HEK293 (cell line): ENCODE measurements at regions not wholly inside any gene's neighbourhood (a gene's known extent, or its start where the extent isn't known, plus 50 kb on each side); places are given as distances from the start of the nearest gene placed in this dataset.

ENCODE experiments used
- EGR2 ChIP-seq: fragments of 450-650 bp; formaldehyde crosslinking; IDR thresholded peaks from 2 replicates; pipeline ENCODE4 v1.5.1; 2016; ENCODE audit warnings: low read depth, missing biosample characterization, missing genetic modification characterization
- MYNN ChIP-seq: fragments of 450-650 bp; formaldehyde crosslinking; IDR thresholded peaks from 2 replicates; pipeline ENCODE4 v1.5.1; 2016; ENCODE audit warnings: missing biosample characterization, missing genetic modification characterization, borderline replicate concordance
- MZF1 ChIP-seq: fragments of 450-650 bp; formaldehyde crosslinking; IDR thresholded peaks from 2 replicates; pipeline ENCODE4 v1.5.1; 2017; ENCODE audit warnings: missing biosample characterization, missing genetic modification characterization, borderline replicate concordance
- PRDM1 ChIP-seq: fragments of 450-650 bp; formaldehyde crosslinking; IDR thresholded peaks from 2 replicates; pipeline ENCODE4; 2016; ENCODE audit warnings: missing biosample characterization, missing genetic modification characterization
- TCF7L2 ChIP-seq: IDR thresholded peaks from 2 replicates; pipeline ENCODE4 v1.6.1; 2011; ENCODE audit warnings: low read depth, mild to moderate bottlenecking, inconsistent platforms, low read length, moderate library complexity, borderline replicate concordance
- TRIM28 ChIP-seq: IDR thresholded peaks from 2 replicates; pipeline ENCODE4 v1.6.1; 2011; ENCODE audit warnings: low read length, control low read depth, borderline replicate concordance
- YY1 ChIP-seq: fragments of 450-650 bp; formaldehyde crosslinking; IDR thresholded peaks from 2 replicates; pipeline ENCODE4 v1.5.1; 2018; ENCODE audit warnings: missing biosample characterization, missing genetic modification characterization
- YY2 ChIP-seq: fragments of 450-650 bp; formaldehyde crosslinking; IDR thresholded peaks from 2 replicates; pipeline ENCODE4 v1.5.1; 2016; ENCODE audit warnings: missing biosample characterization, missing genetic modification characterization
- ZIC2 ChIP-seq: fragments of 450-650 bp; formaldehyde crosslinking; IDR thresholded peaks from 2 replicates; pipeline ENCODE4 v1.5.1; 2016; ENCODE audit warnings: missing biosample characterization, missing genetic modification characterization
- ZNF133 ChIP-seq: fragments of 450-650 bp; formaldehyde crosslinking; IDR thresholded peaks from 2 replicates; pipeline ENCODE4 v1.5.1; 2016; ENCODE audit warnings: missing biosample characterization, missing genetic modification characterization
- ZNF19 ChIP-seq: fragments of 450-650 bp; formaldehyde crosslinking; IDR thresholded peaks from 2 replicates; pipeline ENCODE4; 2016; ENCODE audit warnings: missing biosample characterization, missing genetic modification characterization, low read depth
- ZNF223 ChIP-seq: fragments of 450-650 bp; formaldehyde crosslinking; IDR thresholded peaks from 2 replicates; pipeline ENCODE4 v1.5.1; 2016; ENCODE audit warnings: missing biosample characterization, missing genetic modification characterization
- ZNF324 ChIP-seq: fragments of 450-650 bp; formaldehyde crosslinking; IDR thresholded peaks from 2 replicates; pipeline ENCODE4 v1.5.1; 2016; ENCODE audit warnings: missing biosample characterization, missing genetic modification characterization
- ZNF530 ChIP-seq: fragments of 450-650 bp; formaldehyde crosslinking; IDR thresholded peaks from 2 replicates; pipeline ENCODE4 v1.5.1; 2016; ENCODE audit warnings: low read depth, missing biosample characterization, missing genetic modification characterization
- ZNF549 ChIP-seq: fragments of 450-650 bp; IDR thresholded peaks from 2 replicates; pipeline ENCODE4 v1.5.1; 2018; ENCODE audit warnings: missing biosample characterization, missing genetic modification characterization, mild to moderate bottlenecking, inconsistent platforms, moderate library complexity
- ZNF701 ChIP-seq: fragments of 450-650 bp; formaldehyde crosslinking; IDR thresholded peaks from 2 replicates; pipeline ENCODE4 v1.5.1; 2016; ENCODE audit warnings: missing biosample characterization, missing genetic modification characterization
- ZNF776 ChIP-seq: fragments of 450-650 bp; formaldehyde crosslinking; IDR thresholded peaks from 2 replicates; pipeline ENCODE4 v1.5.0; 2017; ENCODE audit warnings: missing biosample characterization, missing genetic modification characterization, borderline replicate concordance
- ZNF830 ChIP-seq: fragments of 450-650 bp; IDR thresholded peaks from 2 replicates; pipeline ENCODE4 v1.5.0; 2018; ENCODE audit warnings: missing biosample characterization, missing genetic modification characterization, low read depth, mild to moderate bottlenecking, moderate library complexity
- TF ChIP-seq, protein P1 (sequence below): fragments of 450-650 bp; formaldehyde crosslinking; IDR thresholded peaks from 2 replicates; pipeline ENCODE4 v1.5.1; 2017; ENCODE audit warnings: missing biosample characterization, missing genetic modification characterization
- TF ChIP-seq, protein P2 (sequence below): fragments of 450-650 bp; formaldehyde crosslinking; conservative IDR thresholded peaks from 2 replicates; pipeline ENCODE4 v1.5.1; 2016; ENCODE audit warnings: low read depth, missing biosample characterization, missing genetic modification characterization
- TF ChIP-seq, protein P3 (sequence below): fragments of 450-650 bp; formaldehyde crosslinking; IDR thresholded peaks from 2 replicates; pipeline ENCODE4 v1.5.1; 2016; ENCODE audit warnings: missing biosample characterization, missing genetic modification characterization
- TF ChIP-seq, protein P4 (sequence below): fragments of 450-650 bp; formaldehyde crosslinking; IDR thresholded peaks from 2 replicates; pipeline ENCODE4 v1.5.1; 2016; ENCODE audit warnings: missing biosample characterization, missing genetic modification characterization
- TF ChIP-seq, protein P5 (sequence below): fragments of 450-650 bp; formaldehyde crosslinking; IDR thresholded peaks from 2 replicates; pipeline ENCODE4 v1.5.1; 2016; ENCODE audit warnings: missing biosample characterization, missing genetic modification characterization
- TF ChIP-seq, protein P6 (sequence below): fragments of 450-650 bp; formaldehyde crosslinking; IDR thresholded peaks from 2 replicates; pipeline ENCODE4 v1.5.1; 2016; ENCODE audit warnings: missing biosample characterization, missing genetic modification characterization

DNA sequence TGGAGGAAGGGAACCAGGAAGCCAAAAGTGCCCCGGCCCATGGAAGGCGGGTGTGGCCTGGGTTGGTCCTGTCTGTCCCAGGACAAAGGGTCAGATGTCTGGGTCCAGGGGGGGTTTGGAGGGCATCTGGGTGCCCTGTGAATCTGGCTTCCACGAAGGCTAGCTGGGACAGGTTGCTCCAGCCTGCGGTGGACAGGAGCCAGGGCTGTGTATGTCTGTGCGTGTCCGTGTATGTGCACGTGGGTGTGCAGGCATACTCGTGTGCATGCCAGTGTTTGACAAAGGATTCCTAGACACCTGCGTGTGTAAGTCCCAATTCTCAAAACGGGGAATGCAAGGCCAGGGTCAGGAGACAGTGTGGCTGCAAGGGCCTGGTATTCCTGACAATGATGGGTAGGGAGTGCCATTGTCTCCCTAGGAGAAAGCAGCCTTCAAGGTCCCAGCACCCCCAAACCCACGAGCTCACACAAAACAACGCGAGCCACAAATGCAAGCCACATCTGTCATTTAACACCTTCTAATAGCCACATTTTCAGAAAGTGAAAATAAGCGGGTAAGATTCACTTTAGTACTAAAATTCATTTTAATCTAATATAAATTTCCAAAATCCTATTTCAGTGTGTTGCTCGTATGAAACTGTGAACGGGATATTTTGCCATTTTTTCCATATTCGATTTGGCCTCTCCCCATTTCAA lies 78.4 kb upstream of the WNT7B start (continued):
- TF ChIP-seq, protein P1, sequence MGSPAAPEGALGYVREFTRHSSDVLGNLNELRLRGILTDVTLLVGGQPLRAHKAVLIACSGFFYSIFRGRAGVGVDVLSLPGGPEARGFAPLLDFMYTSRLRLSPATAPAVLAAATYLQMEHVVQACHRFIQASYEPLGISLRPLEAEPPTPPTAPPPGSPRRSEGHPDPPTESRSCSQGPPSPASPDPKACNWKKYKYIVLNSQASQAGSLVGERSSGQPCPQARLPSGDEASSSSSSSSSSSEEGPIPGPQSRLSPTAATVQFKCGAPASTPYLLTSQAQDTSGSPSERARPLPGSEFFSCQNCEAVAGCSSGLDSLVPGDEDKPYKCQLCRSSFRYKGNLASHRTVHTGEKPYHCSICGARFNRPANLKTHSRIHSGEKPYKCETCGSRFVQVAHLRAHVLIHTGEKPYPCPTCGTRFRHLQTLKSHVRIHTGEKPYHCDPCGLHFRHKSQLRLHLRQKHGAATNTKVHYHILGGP = 0 out of 2 replicates have a peak, but pooled peaks have one; percentile 17
- no peak for TF ChIP-seq MZF1 (tag by site-specific recombination)
- no peak for TF ChIP-seq YY1 (tag by site-specific recombination)
- TF ChIP-seq ZNF223 (tag by site-specific recombination) = no peak
- TF ChIP-seq, protein P2, sequence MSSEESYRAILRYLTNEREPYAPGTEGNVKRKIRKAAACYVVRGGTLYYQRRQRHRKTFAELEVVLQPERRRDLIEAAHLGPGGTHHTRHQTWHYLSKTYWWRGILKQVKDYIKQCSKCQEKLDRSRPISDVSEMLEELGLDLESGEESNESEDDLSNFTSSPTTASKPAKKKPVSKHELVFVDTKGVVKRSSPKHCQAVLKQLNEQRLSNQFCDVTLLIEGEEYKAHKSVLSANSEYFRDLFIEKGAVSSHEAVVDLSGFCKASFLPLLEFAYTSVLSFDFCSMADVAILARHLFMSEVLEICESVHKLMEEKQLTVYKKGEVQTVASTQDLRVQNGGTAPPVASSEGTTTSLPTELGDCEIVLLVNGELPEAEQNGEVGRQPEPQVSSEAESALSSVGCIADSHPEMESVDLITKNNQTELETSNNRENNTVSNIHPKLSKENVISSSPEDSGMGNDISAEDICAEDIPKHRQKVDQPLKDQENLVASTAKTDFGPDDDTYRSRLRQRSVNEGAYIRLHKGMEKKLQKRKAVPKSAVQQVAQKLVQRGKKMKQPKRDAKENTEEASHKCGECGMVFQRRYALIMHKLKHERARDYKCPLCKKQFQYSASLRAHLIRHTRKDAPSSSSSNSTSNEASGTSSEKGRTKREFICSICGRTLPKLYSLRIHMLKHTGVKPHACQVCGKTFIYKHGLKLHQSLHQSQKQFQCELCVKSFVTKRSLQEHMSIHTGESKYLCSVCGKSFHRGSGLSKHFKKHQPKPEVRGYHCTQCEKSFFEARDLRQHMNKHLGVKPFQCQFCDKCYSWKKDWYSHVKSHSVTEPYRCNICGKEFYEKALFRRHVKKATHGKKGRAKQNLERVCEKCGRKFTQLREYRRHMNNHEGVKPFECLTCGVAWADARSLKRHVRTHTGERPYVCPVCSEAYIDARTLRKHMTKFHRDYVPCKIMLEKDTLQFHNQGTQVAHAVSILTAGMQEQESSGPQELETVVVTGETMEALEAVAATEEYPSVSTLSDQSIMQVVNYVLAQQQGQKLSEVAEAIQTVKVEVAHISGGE (tag by site-specific recombination) = no peak
- peak; percentile 88 for TF ChIP-seq PRDM1 (tag by site-specific recombination)
- TF ChIP-seq, protein P3, sequence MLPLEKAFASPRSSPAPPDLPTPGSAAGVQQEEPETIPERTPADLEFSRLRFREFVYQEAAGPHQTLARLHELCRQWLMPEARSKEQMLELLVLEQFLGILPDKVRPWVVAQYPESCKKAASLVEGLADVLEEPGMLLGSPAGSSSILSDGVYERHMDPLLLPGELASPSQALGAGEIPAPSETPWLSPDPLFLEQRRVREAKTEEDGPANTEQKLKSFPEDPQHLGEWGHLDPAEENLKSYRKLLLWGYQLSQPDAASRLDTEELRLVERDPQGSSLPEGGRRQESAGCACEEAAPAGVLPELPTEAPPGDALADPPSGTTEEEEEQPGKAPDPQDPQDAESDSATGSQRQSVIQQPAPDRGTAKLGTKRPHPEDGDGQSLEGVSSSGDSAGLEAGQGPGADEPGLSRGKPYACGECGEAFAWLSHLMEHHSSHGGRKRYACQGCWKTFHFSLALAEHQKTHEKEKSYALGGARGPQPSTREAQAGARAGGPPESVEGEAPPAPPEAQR (tag by site-specific recombination) = no peak
- no peak for TF ChIP-seq TCF7L2
- no peak for TF ChIP-seq MYNN (tag by site-specific recombination)
- TF ChIP-seq ZNF530 = no peak
- no peak for TF ChIP-seq ZNF701 (tag by site-specific recombination)
- 0 out of 2 replicates have a peak, but pooled peaks have one; percentile 31 for TF ChIP-seq EGR2
- TF ChIP-seq ZNF776 (tag by site-specific recombination) = no peak
- TF ChIP-seq ZNF19 (tag by site-specific recombination) = no peak
- TF ChIP-seq, protein P4, sequence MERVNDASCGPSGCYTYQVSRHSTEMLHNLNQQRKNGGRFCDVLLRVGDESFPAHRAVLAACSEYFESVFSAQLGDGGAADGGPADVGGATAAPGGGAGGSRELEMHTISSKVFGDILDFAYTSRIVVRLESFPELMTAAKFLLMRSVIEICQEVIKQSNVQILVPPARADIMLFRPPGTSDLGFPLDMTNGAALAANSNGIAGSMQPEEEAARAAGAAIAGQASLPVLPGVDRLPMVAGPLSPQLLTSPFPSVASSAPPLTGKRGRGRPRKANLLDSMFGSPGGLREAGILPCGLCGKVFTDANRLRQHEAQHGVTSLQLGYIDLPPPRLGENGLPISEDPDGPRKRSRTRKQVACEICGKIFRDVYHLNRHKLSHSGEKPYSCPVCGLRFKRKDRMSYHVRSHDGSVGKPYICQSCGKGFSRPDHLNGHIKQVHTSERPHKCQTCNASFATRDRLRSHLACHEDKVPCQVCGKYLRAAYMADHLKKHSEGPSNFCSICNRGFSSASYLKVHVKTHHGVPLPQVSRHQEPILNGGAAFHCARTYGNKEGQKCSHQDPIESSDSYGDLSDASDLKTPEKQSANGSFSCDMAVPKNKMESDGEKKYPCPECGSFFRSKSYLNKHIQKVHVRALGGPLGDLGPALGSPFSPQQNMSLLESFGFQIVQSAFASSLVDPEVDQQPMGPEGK (tag by site-specific recombination) = peak; percentile 15
- no peak for TF ChIP-seq ZNF133 (tag by site-specific recombination)
- no peak for TF ChIP-seq ZNF324 (tag by site-specific recombination)
- no peak for TF ChIP-seq ZNF830 (tag by site-specific recombination)
- no peak for TF ChIP-seq ZNF549 (tag by site-specific recombination)
- TF ChIP-seq ZIC2 = no peak
- no peak for TF ChIP-seq YY2 (tag by site-specific recombination)
- no peak for TF ChIP-seq TRIM28
- TF ChIP-seq, protein P5, sequence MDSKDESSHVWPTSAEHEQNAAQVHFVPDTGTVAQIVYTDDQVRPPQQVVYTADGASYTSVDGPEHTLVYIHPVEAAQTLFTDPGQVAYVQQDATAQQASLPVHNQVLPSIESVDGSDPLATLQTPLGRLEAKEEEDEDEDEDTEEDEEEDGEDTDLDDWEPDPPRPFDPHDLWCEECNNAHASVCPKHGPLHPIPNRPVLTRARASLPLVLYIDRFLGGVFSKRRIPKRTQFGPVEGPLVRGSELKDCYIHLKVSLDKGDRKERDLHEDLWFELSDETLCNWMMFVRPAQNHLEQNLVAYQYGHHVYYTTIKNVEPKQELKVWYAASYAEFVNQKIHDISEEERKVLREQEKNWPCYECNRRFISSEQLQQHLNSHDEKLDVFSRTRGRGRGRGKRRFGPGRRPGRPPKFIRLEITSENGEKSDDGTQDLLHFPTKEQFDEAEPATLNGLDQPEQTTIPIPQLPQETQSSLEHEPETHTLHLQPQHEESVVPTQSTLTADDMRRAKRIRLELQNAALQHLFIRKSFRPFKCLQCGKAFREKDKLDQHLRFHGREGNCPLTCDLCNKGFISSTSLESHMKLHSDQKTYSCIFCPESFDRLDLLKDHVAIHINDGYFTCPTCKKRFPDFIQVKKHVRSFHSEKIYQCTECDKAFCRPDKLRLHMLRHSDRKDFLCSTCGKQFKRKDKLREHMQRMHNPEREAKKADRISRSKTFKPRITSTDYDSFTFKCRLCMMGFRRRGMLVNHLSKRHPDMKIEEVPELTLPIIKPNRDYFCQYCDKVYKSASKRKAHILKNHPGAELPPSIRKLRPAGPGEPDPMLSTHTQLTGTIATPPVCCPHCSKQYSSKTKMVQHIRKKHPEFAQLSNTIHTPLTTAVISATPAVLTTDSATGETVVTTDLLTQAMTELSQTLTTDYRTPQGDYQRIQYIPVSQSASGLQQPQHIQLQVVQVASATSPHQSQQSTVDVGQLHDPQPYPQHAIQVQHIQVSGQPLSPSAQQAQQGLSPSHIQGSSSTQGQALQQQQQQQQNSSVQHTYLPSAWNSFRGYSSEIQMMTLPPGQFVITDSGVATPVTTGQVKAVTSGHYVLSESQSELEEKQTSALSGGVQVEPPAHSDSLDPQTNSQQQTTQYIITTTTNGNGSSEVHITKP (tag by site-specific recombination) = no peak
- TF ChIP-seq, protein P6, sequence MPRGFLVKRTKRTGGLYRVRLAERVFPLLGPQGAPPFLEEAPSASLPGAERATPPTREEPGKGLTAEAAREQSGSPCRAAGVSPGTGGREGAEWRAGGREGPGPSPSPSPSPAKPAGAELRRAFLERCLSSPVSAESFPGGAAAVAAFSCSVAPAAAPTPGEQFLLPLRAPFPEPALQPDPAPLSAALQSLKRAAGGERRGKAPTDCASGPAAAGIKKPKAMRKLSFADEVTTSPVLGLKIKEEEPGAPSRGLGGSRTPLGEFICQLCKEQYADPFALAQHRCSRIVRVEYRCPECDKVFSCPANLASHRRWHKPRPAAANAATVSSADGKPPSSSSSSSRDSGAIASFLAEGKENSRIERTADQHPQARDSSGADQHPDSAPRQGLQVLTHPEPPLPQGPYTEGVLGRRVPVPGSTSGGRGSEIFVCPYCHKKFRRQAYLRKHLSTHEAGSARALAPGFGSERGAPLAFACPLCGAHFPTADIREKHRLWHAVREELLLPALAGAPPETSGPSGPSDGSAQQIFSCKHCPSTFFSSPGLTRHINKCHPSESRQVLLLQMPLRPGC (tag by site-specific recombination) = no peak
